Endothelial cell of umbilical vein (primary cell): ENCODE measurements at regions not wholly inside any gene's neighbourhood (a gene's known extent, or its start where the extent isn't known, plus 50 kb on each side); places are given as distances from the start of the nearest gene placed in this dataset.

Experiments used
- BruUV-seq: library from RNA; stranded (reverse); fragments of 400-500 nt; replicated peaks from 2 replicates; lab custom pipeline; 2021; lab: Mats Ljungman, UMichigan
- CTCF ChIA-PET: fragments of 300-600, 350-600 bp; sonication (Branson Sonifier 250); formaldehyde crosslinking; loops from one replicate; lab custom pipeline; 2021; ENCODE audit warnings: antibody characterized with exemption, inconsistent platforms; lab: Charles Lee
- POLR2A ChIA-PET: fragments of 300-600, 350-600 bp; sonication (Branson Sonifier 250); formaldehyde crosslinking; loops from one replicate; lab custom pipeline; 2021; ENCODE audit warnings: antibody characterized with exemption, inconsistent platforms; lab: Charles Lee
- DNase-seq: peaks from one replicate; pipeline ENCODE4 v3.0.0-alpha.2; 2011; ENCODE audit warnings: low read depth, low spot score
- FAIRE-seq: peaks from 2 replicates; lab custom pipeline; 2011; peaks lifted over from hg19 to GRCh38; lab: Jason Lieb, UNC
- H2AFZ ChIP-seq: 2 replicates; pipeline ENCODE4 v1.6.0; 2012; ENCODE audit warnings: low read depth, low read length, control low read depth, inconsistent platforms
- H3K27ac ChIP-seq: 2 replicates; pipeline ENCODE4 v1.5.1; 2011; ENCODE audit warnings: low read depth, mild to moderate bottlenecking, control low read depth, low read length, moderate library complexity; ENCODE audit not compliant: insufficient read depth
- H3K27me3 ChIP-seq, 2 experiments: 2 replicates each; pipeline versions ENCODE4 v1.6.0 to v1.6.1; 2011; ENCODE audit warnings: low read length in 2 of 2, mixed read lengths in 1 of 2; ENCODE audit not compliant: control insufficient read depth in 2 of 2, insufficient read depth in 2 of 2
- H3K36me3 ChIP-seq, 2 experiments: 2 replicates in 1 of 2; 3 replicates in 1 of 2; pipeline ENCODE4 v1.5.1; 2011; ENCODE audit warnings: low read length in 2 of 2, mild to moderate bottlenecking in 1 of 2, moderate library complexity in 1 of 2; ENCODE audit not compliant: control insufficient read depth in 2 of 2, insufficient read depth in 2 of 2; ENCODE audit errors: extremely low read depth in 1 of 2
- H3K4me1 ChIP-seq: 3 replicates; pipeline ENCODE4 v1.5.1; 2011; ENCODE audit warnings: mild to moderate bottlenecking, low read length; ENCODE audit not compliant: control insufficient read depth, insufficient read depth; ENCODE audit errors: extremely low read depth
- H3K4me2 ChIP-seq: 2 replicates; pipeline ENCODE4 v1.6.1; 2011; ENCODE audit warnings: low read length, control low read depth, mixed read lengths; ENCODE audit not compliant: insufficient read depth
- H3K4me3 ChIP-seq, 3 experiments: fragments of 200-600 bp in 1 of 3; sonication (generic), shearing (Covaris generic) in 1 of 3; replicated peaks in 1 of 3; 2 replicates each; pipeline ENCODE4 v1.5.1; 2011 to 2016; ENCODE audit warnings: control low read depth in 3 of 3, low read length in 3 of 3, mild to moderate bottlenecking in 2 of 3, inconsistent platforms in 1 of 3, low read depth in 1 of 3, moderate library complexity in 1 of 3; ENCODE audit not compliant: insufficient read depth in 1 of 3
- H3K79me2 ChIP-seq: 2 replicates; pipeline ENCODE4 v1.6.0; 2012; ENCODE audit warnings: low read length, inconsistent platforms; ENCODE audit not compliant: control insufficient read depth, insufficient read depth
- H3K9ac ChIP-seq: replicated peaks from 2 replicates; pipeline ENCODE3; 2011; ENCODE audit warnings: low read length, control low read depth; ENCODE audit not compliant: insufficient read depth; ENCODE audit errors: extremely low read depth
- H3K9me1 ChIP-seq: replicated peaks from 3 replicates; pipeline ENCODE4 v1.6.0; 2011; ENCODE audit warnings: mild to moderate bottlenecking, low read length; ENCODE audit not compliant: control insufficient read depth, insufficient read depth; ENCODE audit errors: extremely low read depth
- H3K9me3 ChIP-seq: replicated peaks from 2 replicates; pipeline ENCODE4 v1.5.1; 2012; ENCODE audit warnings: low read length, inconsistent platforms; ENCODE audit not compliant: control insufficient read depth, insufficient read depth
- H4K20me1 ChIP-seq: replicated peaks from 2 replicates; pipeline ENCODE3; 2011; ENCODE audit warnings: mild to moderate bottlenecking, low read length; ENCODE audit not compliant: control insufficient read depth, insufficient read depth; ENCODE audit errors: extremely low read depth
- CTCF ChIP-seq, 2 donors: IDR thresholded peaks; 1 replicate in 1 of 2; 2 replicates in 1 of 2; pipeline ENCODE4 v1.5.1; 2011; ENCODE audit warnings: low read length in 2 of 2, mild to moderate bottlenecking in 2 of 2, moderate library complexity in 2 of 2, control low read depth in 1 of 2, inconsistent platforms in 1 of 2, low read depth in 1 of 2; ENCODE audit not compliant: insufficient read depth in 1 of 2; ENCODE audit errors: extremely low read depth in 1 of 2
- EZH2 ChIP-seq: IDR thresholded peaks from 2 replicates; pipeline ENCODE4 v1.6.1; 2012; ENCODE audit warnings: borderline replicate concordance, low read depth, mild to moderate bottlenecking, moderate library complexity, low read length, inconsistent platforms; ENCODE audit not compliant: severe bottlenecking
- FOS ChIP-seq: IDR thresholded peaks from 2 replicates; pipeline ENCODE4 v1.6.1; 2011; ENCODE audit warnings: mild to moderate bottlenecking, low read length, moderate library complexity, borderline replicate concordance; ENCODE audit not compliant: insufficient read depth
- GATA2 ChIP-seq: IDR thresholded peaks from 2 replicates; pipeline ENCODE4 v1.7.0; 2011; ENCODE audit warnings: low read depth, mild to moderate bottlenecking, moderate library complexity, mixed read lengths, low read length; ENCODE audit not compliant: insufficient read length, insufficient read depth
- JUN ChIP-seq: IDR thresholded peaks from 2 replicates; pipeline ENCODE4 v1.6.1; 2011; ENCODE audit warnings: borderline replicate concordance, low read depth; ENCODE audit not compliant: insufficient read length, insufficient read depth
- MYC ChIP-seq: IDR thresholded peaks from one replicate; pipeline ENCODE4 v1.6.1; 2011; ENCODE audit warnings: mild to moderate bottlenecking, low read depth, low read length
- POLR2A ChIP-seq: IDR thresholded peaks from 2 replicates; pipeline ENCODE4 v1.6.1; 2012; ENCODE audit warnings: low read depth, mild to moderate bottlenecking, control low read depth, low read length
- POLR2AphosphoS5 ChIP-seq: IDR thresholded peaks from 2 replicates; pipeline ENCODE4 v1.6.1; 2012; ENCODE audit warnings: low read depth, mild to moderate bottlenecking, control low read depth, low read length, moderate library complexity; ENCODE audit not compliant: insufficient read depth
- dilution Hi-C: fragments of 300-500 bp; cut with MboI; formaldehyde crosslinking; loops from one replicate; pipeline ENCODE4 v1.15.0; 2019; ENCODE audit warnings: low sequenced_read_pairs; ENCODE audit not compliant: extremely low pct_ligation_motif_present
- intact Hi-C: fragments of 100-400 bp; cut with micrococcal nuclease; formaldehyde crosslinking; loops from one replicate; pipeline ENCODE4 v1.10.0; 2022
- TF ChIP-seq, protein P1 (sequence below): IDR thresholded peaks from 2 replicates; pipeline ENCODE4 v1.6.1; 2011; ENCODE audit not compliant: insufficient read depth, insufficient read length

GRCh38 chr14:50040895-50041465 is 75.4 kb downstream of the VCPKMT start:
- FAIRE-seq (no peak), DNase-seq (no peak)
- peak overlapping the region in 1 of 3 experiments; percentile 19 for H3K4me3 ChIP-seq
- H3K36me3 ChIP-seq: no peaks in the 10 kb centered on the region
- no peaks in the 10 kb centered on the region for H3K9me3 ChIP-seq
- CTCF ChIA-PET: interaction anchor here (0.7 to 2.9 kb wide), 13 partner anchors 9 to 179 kb away, joined by 3 to 17 read pairs (median 4); no protein-coding TSS in a partner anchor
- H3K9ac ChIP-seq: peak overlapping the region; percentile 49
- H3K4me2 ChIP-seq: peak overlapping the region; percentile 78
- dilution Hi-C loops: no loop called here
- no peaks in the 10 kb centered on the region for H3K79me2 ChIP-seq
- TF ChIP-seq JUN (no peak), GATA2 (no peak), CTCF (IDR thresholded peaks at IDR 0.05; ENCODE audit: extremely low read depth in 1 of 2, insufficient read depth in 1 of 2, low read depth in 1 of 2, low read length in 2 of 2) (no peak), POLR2A (no peak), EZH2 (no peak), FOS (no peak), MYC (no peak), POLR2AphosphoS5 (no peak)
- TF ChIP-seq, protein P1, sequence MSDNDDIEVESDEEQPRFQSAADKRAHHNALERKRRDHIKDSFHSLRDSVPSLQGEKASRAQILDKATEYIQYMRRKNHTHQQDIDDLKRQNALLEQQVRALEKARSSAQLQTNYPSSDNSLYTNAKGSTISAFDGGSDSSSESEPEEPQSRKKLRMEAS: no peak
- H2AFZ ChIP-seq: peak overlapping the region; percentile 11
- H3K9me1 ChIP-seq: no peaks in the 10 kb centered on the region
- BruUV-seq: no TSS peak
- peaks cover 38% of the 10 kb centered on the region for H3K4me1 ChIP-seq
- no peaks in the 10 kb centered on the region for H4K20me1 ChIP-seq
- no peaks in the 10 kb centered on the region for H3K27me3 ChIP-seq
- H3K27ac ChIP-seq: peak overlapping the region; percentile 77
- POLR2A ChIA-PET: interaction anchor here (0.6 kb wide), 1 partner anchor 28 kb away, joined by 3 read pairs; no protein-coding TSS in a partner anchor
- intact Hi-C loops: loop anchor here (1.0 to 10.0 kb wide), 5 partner anchors 20 to 145 kb away; no protein-coding TSS in a partner anchor
